ENCODE measurements at regions not wholly inside any gene's neighbourhood (a gene's known extent, or its start where the extent isn't known, plus 50 kb on each side); places are given as distances from the start of the nearest gene placed in this dataset.

GRCh38 chr12:114913871-114914801 lies 230.2 kb upstream of the TBX3 start:
- no peak for TF ChIP-seq CTCF (IDR thresholded peaks at IDR 0.05)
- no peak for TF ChIP-seq EZH2phosphoT487 (IDR thresholded peaks at IDR 0.05)
- TF ChIP-seq EZH2 (IDR thresholded peaks at IDR 0.05): no peak
